Mesendoderm (in vitro differentiated cells): ENCODE measurements at regions not wholly inside any gene's neighbourhood (a gene's known extent, or its start where the extent isn't known, plus 50 kb on each side); places are given as distances from the start of the nearest gene placed in this dataset.

ENCODE experiments used
- DNase-seq: peaks from one replicate; pipeline ENCODE4 v3.0.0; 2013
- H2AK5ac ChIP-seq: 2 replicates; pipeline ENCODE4 v1.6.1; 2013; ENCODE audit warnings: low read length, inconsistent platforms
- H2BK120ac ChIP-seq: 2 replicates; pipeline ENCODE4 v1.6.1; 2013; ENCODE audit warnings: low read depth, mild to moderate bottlenecking, low read length, moderate library complexity, mixed read lengths
- H2BK15ac ChIP-seq: replicated peaks from 2 replicates; pipeline ENCODE4 v1.6.1; 2013; ENCODE audit warnings: low read depth, mild to moderate bottlenecking, moderate library complexity
- H2BK5ac ChIP-seq: 2 replicates; pipeline ENCODE4 v1.6.1; 2013; ENCODE audit warnings: low read length, inconsistent platforms
- H3K18ac ChIP-seq: 2 replicates; pipeline ENCODE4 v1.6.1; 2013; ENCODE audit warnings: mild to moderate bottlenecking, low read length, mixed read lengths
- H3K23ac ChIP-seq: one replicate; pipeline ENCODE4 v1.6.1; 2013; ENCODE audit warnings: low read length
- H3K27ac ChIP-seq: 2 replicates; pipeline ENCODE4 v1.5.1; 2013; ENCODE audit warnings: low read depth, mild to moderate bottlenecking, inconsistent platforms, low read length, moderate library complexity
- H3K27me3 ChIP-seq: 2 replicates; pipeline ENCODE4 v1.6.1; 2013; ENCODE audit warnings: low read length, control low read depth, mild to moderate bottlenecking, inconsistent platforms; ENCODE audit not compliant: insufficient read depth, poor library complexity
- H3K36me3 ChIP-seq: 2 replicates; pipeline ENCODE4 v1.6.1; 2013; ENCODE audit warnings: low read length, inconsistent platforms; ENCODE audit not compliant: control insufficient read depth, insufficient read depth
- H3K4ac ChIP-seq: one replicate; pipeline ENCODE4 v1.6.1; 2013; ENCODE audit warnings: low read depth, mild to moderate bottlenecking, low read length, moderate library complexity
- H3K4me1 ChIP-seq: 2 replicates; pipeline ENCODE4 v1.6.1; 2013; ENCODE audit warnings: low read depth, low read length, inconsistent platforms; ENCODE audit not compliant: control insufficient read depth
- H3K4me2 ChIP-seq: 2 replicates; pipeline ENCODE4 v1.6.1; 2013; ENCODE audit warnings: low read length
- H3K4me3 ChIP-seq: 2 replicates; pipeline ENCODE4 v1.5.1; 2013; ENCODE audit warnings: mild to moderate bottlenecking, low read length
- H3K56ac ChIP-seq: one replicate; pipeline ENCODE4 v1.6.1; 2013; ENCODE audit warnings: low read length
- H3K79me1 ChIP-seq: 2 replicates; pipeline ENCODE4 v1.6.1; 2013; ENCODE audit warnings: low read length, inconsistent platforms
- H3K79me2 ChIP-seq: 2 replicates; pipeline ENCODE4 v1.6.1; 2013; ENCODE audit warnings: mild to moderate bottlenecking, low read length; ENCODE audit not compliant: control insufficient read depth, insufficient read depth
- H3K9ac ChIP-seq: 2 replicates; pipeline ENCODE4 v1.6.1; 2013; ENCODE audit warnings: low read length, inconsistent platforms
- H4K5ac ChIP-seq: one replicate; pipeline ENCODE4 v1.6.1; 2013; ENCODE audit warnings: low read length
- H4K8ac ChIP-seq: one replicate; pipeline ENCODE4 v1.6.1; 2013; ENCODE audit warnings: low read depth, mild to moderate bottlenecking, control low read depth, low read length, moderate library complexity
- WGBS: extraction: QIAGEN DNeasy Blood & Tissue Kit; methylation state at CpG from one replicate; pipeline ENCODE4 v1.1.7; 2013; ENCODE audit warnings: low lambda C conversion rate, missing lambda C conversion rate; ENCODE audit not compliant: insufficient coverage; ENCODE audit errors: extremely low coverage; 5-methylcytosine and 5-hydroxymethylcytosine counted together

GRCh38 chr10:60705376-60705775 lies 72.9 kb upstream of the CDK1 start:
- H4K5ac ChIP-seq = no peak overlapping the region
- no CpG with 5 or more reads among the region's 1 CpG for WGBS
- no peaks in the 10 kb centered on the region for H3K79me1 ChIP-seq
- no peak overlapping the region for H3K4me3 ChIP-seq
- no peak overlapping the region for H3K18ac ChIP-seq
- H3K27me3 ChIP-seq = no peaks in the 10 kb centered on the region
- H3K4me1 ChIP-seq = no peaks in the 10 kb centered on the region
- H3K56ac ChIP-seq = no peak overlapping the region
- no peaks in the 10 kb centered on the region for H3K36me3 ChIP-seq
- H3K4me2 ChIP-seq = no peak overlapping the region
- H4K8ac ChIP-seq = no peak overlapping the region
- H3K9ac ChIP-seq = no peak overlapping the region
- H3K27ac ChIP-seq = no peak overlapping the region
- H2AK5ac ChIP-seq = no peak overlapping the region
- no peak overlapping the region for H3K23ac ChIP-seq
- DNase-seq = no peak
- H3K79me2 ChIP-seq = no peaks in the 10 kb centered on the region
- no peak overlapping the region for H2BK5ac ChIP-seq
- H3K4ac ChIP-seq = no peak overlapping the region
- H2BK120ac ChIP-seq = no peak overlapping the region
- no peak overlapping the region for H2BK15ac ChIP-seq

- no peak overlapping the region for H3K4me3 ChIP-seq
- H3K4me1 ChIP-seq = no peaks in the 10 kb centered on the region
- no CpG with 5 or more reads among the region's 3 CpGs for WGBS
- H3K9ac ChIP-seq = no peak overlapping the region
- no peak overlapping the region for H4K8ac ChIP-seq
- H3K56ac ChIP-seq = no peak overlapping the region
- H3K27ac ChIP-seq = no peak overlapping the region
- H4K5ac ChIP-seq = no peak overlapping the region
- no peaks in the 10 kb centered on the region for H3K27me3 ChIP-seq
- H3K79me2 ChIP-seq = no peaks in the 10 kb centered on the region
- H3K79me1 ChIP-seq = no peaks in the 10 kb centered on the region
- H3K4me2 ChIP-seq = no peak overlapping the region
- DNase-seq = no peak
- no peaks in the 10 kb centered on the region for H3K36me3 ChIP-seq
- H3K18ac ChIP-seq = no peak overlapping the region
- H2AK5ac ChIP-seq = no peak overlapping the region
- no peak overlapping the region for H2BK5ac ChIP-seq
- H2BK120ac ChIP-seq = no peak overlapping the region
- no peak overlapping the region for H3K23ac ChIP-seq
- H2BK15ac ChIP-seq = no peak overlapping the region
- no peak overlapping the region for H3K4ac ChIP-seq
Measured at GRCh38 chr10:60704471-60704870, 73.8 kb upstream of the CDK1 start.

DNA sequence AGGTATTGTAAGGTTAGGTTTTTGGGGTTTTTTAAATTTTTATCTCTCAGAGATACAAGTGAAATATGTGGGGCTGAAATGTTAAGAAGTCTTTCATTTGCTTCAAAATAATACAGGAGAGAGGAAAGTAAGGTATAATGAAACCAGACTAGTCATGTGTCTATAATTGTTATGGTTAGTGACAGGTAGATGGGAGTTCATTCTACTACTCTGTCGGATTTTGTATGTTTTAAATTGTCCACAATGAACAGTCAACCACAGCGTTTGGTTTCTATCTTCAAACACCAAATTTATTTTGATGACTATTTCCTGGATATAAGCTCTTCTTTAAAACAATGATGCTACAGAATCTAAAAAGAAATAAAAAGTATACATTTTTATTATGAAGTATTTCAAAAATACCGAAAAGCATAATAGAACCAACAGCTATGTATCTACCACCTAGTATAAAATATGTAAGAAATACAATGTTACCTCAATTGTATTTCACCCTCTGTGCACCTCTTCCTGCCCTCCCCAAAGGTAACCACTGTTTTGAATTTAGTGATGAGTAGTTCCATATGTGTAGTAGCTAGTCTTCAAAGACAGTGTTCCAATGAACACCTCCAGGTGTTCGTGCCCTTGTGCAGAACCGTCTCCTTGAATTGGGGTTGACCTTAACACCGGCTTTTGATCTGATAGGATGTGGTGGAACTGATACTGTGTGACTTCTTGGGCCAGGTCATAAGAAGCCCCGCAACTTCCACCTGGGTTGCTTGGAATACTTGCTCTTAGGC lies 74.8 kb upstream of the CDK1 start:
- Histone ChIP-seq H3K56ac (no peak overlapping the region), H3K79me1 (no peaks in the 10 kb centered on the region), H3K18ac (no peak overlapping the region), H3K4ac (no peak overlapping the region), H3K79me2 (no peaks in the 10 kb centered on the region), H3K27ac (no peak overlapping the region), H4K5ac (no peak overlapping the region), H3K4me2 (no peak overlapping the region), H2BK15ac (no peak overlapping the region), H3K9ac (no peak overlapping the region), H2BK120ac (no peak overlapping the region), H2AK5ac (no peak overlapping the region), H4K8ac (no peak overlapping the region), H3K27me3 (no peaks in the 10 kb centered on the region), H3K4me1 (no peaks in the 10 kb centered on the region), H3K36me3 (no peaks in the 10 kb centered on the region), H3K4me3 (no peak overlapping the region), H2BK5ac (no peak overlapping the region), H3K23ac (no peak overlapping the region)
- WGBS = no CpG with 5 or more reads among the region's 7 CpGs
- no peak for DNase-seq

DNA sequence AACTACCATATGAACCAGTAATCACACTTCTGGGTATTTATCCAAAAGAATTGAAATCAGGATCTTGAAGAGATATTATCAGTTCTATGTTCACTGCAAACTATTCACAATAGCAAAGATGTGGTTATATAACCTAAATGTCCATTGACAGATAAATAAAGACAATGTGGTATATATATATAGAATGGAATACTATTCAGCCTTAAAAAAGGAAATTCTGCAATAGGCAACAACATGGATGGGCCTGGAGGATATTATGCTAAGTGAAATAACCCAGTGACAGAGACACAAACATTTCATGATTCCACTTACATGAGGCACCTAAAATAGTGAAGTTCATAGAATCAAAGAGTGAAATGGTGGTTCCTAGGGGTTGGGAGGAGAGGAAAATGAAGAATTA lies 90.6 kb upstream of the CDK1 start:
- no peaks in the 10 kb centered on the region for H3K4me1 ChIP-seq
- no peak overlapping the region for H3K23ac ChIP-seq
- no peak overlapping the region for H2AK5ac ChIP-seq
- no peak overlapping the region for H2BK120ac ChIP-seq
- H3K27ac ChIP-seq = no peak overlapping the region
- no peak overlapping the region for H2BK15ac ChIP-seq
- no peak overlapping the region for H2BK5ac ChIP-seq
- no peaks in the 10 kb centered on the region for H3K79me2 ChIP-seq
- DNase-seq = no peak
- no peak overlapping the region for H3K56ac ChIP-seq
- no peak overlapping the region for H3K4me3 ChIP-seq
- no peak overlapping the region for H3K9ac ChIP-seq
- H4K8ac ChIP-seq = no peak overlapping the region
- H3K4ac ChIP-seq = no peak overlapping the region
- H3K18ac ChIP-seq = no peak overlapping the region
- no peaks in the 10 kb centered on the region for H3K36me3 ChIP-seq
- no peak overlapping the region for H4K5ac ChIP-seq
- H3K27me3 ChIP-seq = no peaks in the 10 kb centered on the region
- H3K79me1 ChIP-seq = no peaks in the 10 kb centered on the region
- no peak overlapping the region for H3K4me2 ChIP-seq

GRCh38 chr10:60684091-60684490 lies 94.2 kb upstream of the CDK1 start:
- Histone ChIP-seq H2AK5ac (no peak overlapping the region), H3K9ac (no peak overlapping the region), H3K4me2 (no peak overlapping the region), H3K4me1 (no peaks in the 10 kb centered on the region), H3K18ac (no peak overlapping the region), H3K27ac (no peak overlapping the region), H3K79me2 (no peaks in the 10 kb centered on the region), H4K8ac (no peak overlapping the region), H3K4me3 (no peak overlapping the region), H3K23ac (no peak overlapping the region), H3K56ac (no peak overlapping the region), H3K79me1 (no peaks in the 10 kb centered on the region), H2BK5ac (no peak overlapping the region), H2BK120ac (no peak overlapping the region), H2BK15ac (no peak overlapping the region), H3K36me3 (no peaks in the 10 kb centered on the region), H3K4ac (no peak overlapping the region), H4K5ac (no peak overlapping the region), H3K27me3 (no peaks in the 10 kb centered on the region)
- WGBS = no CpG with 5 or more reads among the region's 15 CpGs
- DNase-seq = no peak

GRCh38 chr10:60681103-60681502 lies 97.2 kb upstream of the CDK1 start:
- Histone ChIP-seq H3K4me3 (no peak overlapping the region), H4K5ac (no peak overlapping the region), H3K36me3 (no peaks in the 10 kb centered on the region), H4K8ac (no peak overlapping the region), H3K79me1 (no peaks in the 10 kb centered on the region), H3K56ac (no peak overlapping the region), H3K79me2 (no peaks in the 10 kb centered on the region), H2BK120ac (no peak overlapping the region), H3K27ac (no peak overlapping the region), H2BK5ac (no peak overlapping the region), H3K23ac (no peak overlapping the region), H3K4ac (no peak overlapping the region), H3K9ac (no peak overlapping the region), H3K27me3 (no peaks in the 10 kb centered on the region), H3K4me1 (no peaks in the 10 kb centered on the region), H3K18ac (no peak overlapping the region), H2AK5ac (no peak overlapping the region), H2BK15ac (no peak overlapping the region), H3K4me2 (no peak overlapping the region)
- DNase-seq = peak; percentile 52
- no CpG with 5 or more reads among the region's 2 CpGs for WGBS
